Activated T-helper 1 cell treated with anti-CD3 and anti-CD28 coated beads, Interleukin-2, amount 50 U/mL, for 16 hours (primary cell): ENCODE measurements at regions not wholly inside any gene's neighbourhood (a gene's known extent, or its start where the extent isn't known, plus 50 kb on each side); places are given as distances from the start of the nearest gene placed in this dataset.
"Not testable (repeated sequence)": the region's sequence is repeated elsewhere in the genome, so short reads cannot be mapped to it uniquely, and the experiment has no call there.

Source experiments
- DNase-seq, 2 donors: peaks; one replicate each; pipeline ENCODE4 v3.0.0-alpha.2; 2020; ENCODE audit warnings: low read depth in 1 of 2, low spot score in 1 of 2

DNA sequence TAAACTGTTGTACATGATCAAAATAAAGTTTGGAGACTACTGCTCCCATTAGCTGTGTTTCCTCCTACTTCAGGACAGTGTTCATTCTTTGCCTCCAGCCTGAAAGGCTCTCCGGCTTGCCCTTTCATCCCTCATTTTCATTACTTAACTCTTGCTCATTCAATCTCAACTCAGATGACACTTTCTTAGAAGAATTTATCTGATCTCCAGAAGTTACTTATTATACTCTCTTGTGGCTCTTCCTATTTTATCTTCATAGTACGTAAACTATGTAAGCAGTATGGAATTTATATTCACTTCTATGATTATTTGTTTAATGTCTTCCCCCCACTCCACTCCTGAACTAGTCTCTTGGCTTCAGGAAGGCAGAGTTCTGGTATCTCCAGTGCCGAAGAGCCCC is 1737.9 kb upstream of the C9orf72 start:
- DNase-seq: no peak

DNA sequence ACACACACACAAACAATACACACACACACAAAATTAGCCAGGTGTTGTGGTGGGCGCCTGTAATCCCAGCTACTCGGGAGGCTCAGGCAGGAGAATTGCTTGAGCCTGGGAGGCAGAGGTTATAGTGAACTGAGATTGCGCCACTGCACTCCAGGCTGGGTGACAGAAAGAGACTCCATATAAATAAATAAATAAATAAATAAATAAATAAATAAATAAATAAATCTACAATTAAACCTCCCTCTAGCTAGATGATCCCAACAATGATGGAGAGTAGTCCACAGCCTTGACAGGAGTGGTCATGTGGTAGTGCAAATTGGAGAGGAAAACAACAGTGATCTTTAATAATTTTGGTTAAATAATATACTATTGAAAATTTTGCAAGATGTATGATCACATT is 1739.0 kb upstream of the C9orf72 start:
- DNase-seq: no peak

DNA sequence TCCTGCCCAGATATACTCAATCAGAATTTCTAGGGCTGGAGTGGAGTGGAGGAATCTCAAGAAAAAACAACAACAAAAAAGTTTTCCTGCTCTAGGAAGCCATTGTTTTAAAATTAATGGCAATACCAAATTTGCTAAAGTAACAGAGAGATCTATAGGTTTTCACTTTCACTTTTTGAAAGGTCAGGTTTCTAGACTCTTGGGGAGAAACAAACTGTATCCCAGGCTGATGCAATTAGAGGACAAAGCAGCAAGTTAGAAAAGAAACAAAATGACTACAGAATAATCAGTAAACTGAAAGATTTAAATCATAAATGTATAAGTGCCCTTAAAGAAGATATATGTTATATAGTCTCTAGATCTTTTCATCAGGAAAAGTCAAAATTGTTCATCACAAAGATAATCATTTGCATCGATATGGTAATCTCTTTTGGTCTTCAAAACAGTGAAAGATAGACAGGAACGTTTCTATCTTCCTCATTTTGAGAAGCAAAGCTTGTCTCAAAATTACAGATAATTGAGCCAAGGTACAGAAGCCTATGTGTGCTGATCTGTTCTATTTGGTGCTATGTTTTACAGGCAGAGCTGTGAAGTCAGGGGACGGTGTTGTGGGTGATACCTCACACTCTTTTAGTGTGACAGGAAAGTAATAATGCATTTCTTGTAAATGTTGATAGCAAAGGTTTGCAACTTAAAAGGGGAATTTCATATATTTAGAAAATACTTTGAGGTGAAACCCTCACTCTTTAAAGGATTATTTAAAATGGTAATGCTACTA is 1746.6 kb upstream of the C9orf72 start:
- DNase-seq: no peak

DNA sequence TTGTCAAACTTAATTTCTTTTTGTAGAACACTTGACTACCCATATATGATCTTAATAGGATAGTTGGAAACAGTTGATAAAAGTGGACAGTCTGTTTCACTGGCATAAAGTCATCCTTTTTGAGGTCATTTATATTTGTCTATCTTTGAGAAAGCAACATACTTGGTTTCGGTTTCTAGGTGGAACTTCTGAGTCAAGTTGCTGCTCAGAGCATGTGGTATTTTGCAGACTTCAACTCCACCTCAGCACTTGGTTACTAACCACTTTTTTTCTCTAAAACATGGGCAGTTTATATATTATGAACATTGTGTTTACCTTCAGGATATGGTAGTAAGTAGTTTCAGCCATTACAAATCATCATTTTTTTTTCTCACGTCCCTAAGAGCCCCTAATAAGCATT is 1749.0 kb upstream of the C9orf72 start:
- no peak for DNase-seq

DNA sequence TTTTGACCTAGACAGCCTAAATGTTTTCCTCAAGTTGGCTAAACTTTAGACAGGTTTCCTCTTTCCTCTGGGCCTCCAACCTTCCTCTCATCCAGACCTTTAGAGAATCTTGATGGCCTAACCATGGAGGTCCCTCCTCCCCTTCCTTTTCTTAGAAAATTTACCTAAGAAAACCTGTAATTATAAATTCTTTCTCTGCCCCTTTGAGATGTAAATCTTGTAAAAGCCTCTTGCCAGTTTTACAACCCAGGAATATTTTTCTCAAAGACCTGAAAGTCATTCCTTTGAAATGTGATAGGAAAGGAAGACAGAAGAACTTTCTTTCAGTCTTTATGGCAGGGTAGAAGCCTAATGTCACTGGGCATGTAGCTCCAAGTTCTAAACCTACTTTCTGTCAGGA is 1752.6 kb upstream of the C9orf72 start:
- no peak for DNase-seq

DNA sequence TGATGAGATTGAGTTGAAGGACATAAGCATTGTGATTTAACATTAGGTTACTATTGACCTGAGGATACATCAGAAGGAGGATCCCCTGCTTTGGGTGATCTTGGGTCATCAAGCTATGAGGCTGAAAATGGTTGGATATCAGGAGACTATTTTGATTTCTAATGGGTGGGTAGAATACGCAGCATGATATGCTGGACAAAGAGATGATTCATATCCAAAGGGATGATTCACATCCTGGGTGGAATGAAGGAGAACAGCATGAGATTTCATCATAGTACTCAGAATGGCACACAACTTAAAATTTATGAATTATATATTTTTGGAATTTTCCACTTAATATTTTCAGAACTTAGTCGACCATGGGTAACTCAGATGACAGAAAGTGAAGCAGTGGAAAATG is 1759.5 kb upstream of the C9orf72 start:
- no peak for DNase-seq

DNA sequence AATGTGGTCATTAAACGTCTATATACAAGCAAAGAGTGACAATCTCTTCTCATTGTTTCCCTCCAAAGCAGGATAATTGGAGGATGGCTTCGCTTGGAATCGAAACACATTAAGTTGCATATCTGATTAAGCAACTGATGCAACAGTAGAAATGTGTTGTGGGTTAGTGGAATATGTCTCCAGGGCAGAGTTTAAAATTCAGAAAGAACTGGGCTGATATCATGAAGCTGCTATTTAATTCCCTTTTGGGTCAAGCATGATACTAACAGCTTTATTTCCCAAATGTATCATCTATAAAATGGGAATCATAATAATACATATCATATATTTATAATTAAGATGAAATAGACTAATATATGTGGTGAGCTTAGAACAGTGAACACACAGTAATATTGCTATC is 1763.0 kb upstream of the C9orf72 start:
- DNase-seq: no peak

DNA sequence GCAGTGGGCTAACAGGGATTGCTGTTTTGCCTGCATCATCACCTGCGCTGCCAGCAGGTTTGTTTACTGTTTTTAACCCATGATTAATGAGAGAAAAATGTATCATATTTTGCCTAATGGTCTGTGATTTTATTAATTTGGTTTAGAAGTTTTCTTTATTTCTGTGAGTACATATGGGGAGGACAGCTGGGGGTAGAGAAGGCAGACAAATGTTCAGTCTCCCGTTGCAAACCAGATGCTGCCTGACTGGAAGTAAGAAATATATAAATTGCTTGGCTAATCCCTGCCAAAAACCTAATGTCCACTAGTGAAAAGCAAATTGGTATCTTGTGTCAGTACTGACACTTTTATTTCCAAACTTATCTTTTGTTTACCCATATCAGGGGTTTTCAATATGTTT is 1766.1 kb upstream of the C9orf72 start:
- DNase-seq: no peak

DNA sequence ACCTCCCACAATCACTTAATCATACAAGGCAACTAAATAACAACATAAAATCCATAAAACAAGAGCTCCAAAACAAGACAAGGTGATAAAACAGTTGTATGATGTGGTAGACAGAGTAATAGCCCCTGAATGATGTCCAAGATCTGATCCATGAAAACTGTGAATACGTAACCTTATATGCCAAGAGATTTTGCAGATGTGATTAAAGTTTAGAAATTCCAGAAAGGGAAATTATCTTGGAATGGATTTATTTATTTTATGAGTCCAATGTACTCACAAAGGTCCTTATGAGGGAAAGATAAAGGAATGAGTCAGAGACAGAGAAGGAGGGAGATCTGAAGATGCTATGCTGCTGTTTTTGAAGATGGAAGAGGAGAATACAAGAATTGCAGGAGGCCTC is 1775.7 kb upstream of the C9orf72 start:
- no peak for DNase-seq

DNA sequence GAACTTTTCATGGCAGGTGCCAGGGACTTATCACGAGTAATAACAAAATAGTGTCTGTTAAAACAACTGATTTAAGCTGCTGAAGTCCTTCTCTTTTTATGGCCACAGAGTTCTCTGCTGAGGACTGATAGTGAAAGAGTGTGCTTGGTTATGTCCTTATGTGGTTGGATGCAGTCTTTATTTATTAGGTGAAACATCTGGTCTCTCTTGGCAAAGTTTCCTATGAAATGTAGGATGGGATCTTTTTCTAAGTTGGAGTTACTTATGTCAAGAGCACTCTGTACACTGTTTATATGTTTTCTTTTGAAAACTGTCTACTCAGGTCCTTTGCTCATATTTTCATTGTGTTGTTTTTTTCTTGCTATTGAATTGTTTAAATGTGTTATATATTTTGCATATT is 1816.1 kb upstream of the C9orf72 start:
- no peak for DNase-seq

DNA sequence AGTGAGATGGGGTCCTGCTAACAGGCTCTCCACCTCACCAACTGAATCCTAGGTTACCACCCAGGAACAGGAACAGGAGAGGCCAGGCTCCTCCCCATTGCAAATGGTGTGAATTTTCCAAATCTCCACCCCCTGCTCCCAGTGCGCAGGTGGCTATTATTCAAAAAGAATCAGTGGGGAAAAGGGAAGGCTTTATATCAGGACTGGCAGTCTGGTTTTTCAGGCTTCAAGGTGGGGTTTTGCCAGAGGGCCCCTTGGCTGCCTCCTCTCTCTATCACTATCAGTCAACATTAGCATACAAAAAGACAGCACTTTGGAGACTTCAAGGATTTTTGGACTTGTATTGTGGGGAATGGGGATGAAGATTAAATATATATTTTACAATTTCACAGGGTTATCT is 1817.6 kb upstream of the C9orf72 start:
- DNase-seq: no peak

DNA sequence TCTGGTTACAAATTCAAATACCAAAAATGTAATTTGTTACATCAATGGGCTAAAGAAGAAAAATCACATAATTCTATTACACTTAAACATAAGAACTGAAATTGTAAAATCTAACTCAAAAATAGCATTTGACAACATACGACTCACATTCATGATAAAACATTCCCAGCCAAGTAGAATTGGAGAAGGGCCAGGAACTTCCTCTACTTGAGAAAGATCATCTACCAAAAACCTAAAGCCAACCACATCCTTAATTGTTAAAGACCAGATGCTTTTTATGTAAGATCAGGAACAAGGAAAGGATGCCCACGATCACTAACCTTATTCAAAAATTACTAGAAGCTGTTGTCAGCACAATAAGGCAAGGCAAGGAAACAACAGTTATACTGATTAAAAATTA is 1819.8 kb upstream of the C9orf72 start:
- DNase-seq: no peak

DNA sequence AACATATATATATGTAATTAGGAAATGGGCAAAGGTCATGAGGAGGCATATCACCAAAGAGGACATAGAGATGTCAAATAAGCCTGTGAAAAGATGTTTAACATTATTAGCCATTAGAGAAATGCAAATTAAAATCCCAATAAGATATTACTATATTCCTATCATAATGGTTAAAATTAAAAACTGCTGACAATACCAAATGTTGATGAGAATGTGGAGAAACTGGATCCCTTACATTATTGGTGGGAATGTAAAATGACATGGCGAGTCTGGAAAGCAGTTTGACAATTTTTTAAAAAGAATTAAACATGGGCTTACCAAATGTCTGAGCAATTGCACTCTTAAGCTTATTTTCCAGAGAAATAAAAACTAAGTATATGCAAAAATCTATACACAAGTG is 1821.6 kb upstream of the C9orf72 start:
- no peak for DNase-seq

DNA sequence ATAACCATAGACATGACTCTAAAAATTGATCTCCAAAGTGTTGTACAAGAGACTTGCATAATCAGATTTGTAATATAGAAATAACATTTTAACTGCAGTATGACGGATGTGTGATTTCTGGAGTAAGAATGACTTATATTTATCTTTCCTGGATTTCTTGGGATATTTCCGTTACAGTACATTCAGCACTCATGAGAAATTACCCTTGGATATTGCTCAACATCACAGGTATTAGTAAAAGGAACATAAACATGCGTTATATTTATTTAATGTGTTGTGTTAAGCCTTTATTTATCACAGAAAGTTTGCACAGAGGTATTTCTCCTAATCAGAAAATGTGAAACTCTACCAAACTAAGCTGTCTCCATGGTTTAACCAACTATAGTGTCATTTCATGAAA is 1823.9 kb upstream of the C9orf72 start:
- no peak for DNase-seq

DNA sequence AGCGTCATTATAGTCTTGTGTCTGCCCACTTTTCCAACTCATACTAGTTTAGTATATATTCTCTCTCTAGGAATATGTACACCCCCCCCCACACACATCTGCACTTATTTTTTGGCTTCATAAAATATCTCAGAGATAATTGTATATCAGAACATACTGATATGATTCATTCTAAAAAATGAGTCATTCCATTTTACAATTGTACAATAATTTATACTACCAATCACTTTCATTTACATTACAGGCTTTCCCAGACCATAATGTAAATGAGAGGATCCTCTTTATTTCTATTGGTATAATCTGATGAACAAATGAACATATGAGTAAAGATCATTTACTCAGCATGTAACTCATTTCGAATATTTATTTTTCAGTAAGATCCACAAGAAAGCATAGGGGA is 1842.9 kb upstream of the C9orf72 start:
- no peak for DNase-seq

DNA sequence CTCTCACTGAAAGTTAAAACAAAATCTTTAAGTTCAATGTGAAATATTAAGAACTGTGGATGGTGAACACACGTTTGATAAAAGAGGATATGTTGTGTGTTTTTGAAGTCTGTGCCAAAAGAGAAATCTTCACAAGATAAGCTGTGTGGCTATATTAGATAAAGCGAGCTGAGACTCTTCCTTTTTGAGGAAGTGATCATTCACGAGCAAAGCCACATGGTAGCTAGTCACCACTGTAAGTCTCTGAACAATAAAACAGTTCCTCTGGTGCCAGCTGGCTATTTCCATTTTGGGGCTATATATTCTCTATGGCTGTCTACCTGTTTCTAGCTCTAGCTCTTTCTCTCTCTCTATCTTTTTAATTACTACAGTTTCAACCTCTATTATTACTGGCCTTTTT is 1849.2 kb upstream of the C9orf72 start:
- no peak for DNase-seq

DNA sequence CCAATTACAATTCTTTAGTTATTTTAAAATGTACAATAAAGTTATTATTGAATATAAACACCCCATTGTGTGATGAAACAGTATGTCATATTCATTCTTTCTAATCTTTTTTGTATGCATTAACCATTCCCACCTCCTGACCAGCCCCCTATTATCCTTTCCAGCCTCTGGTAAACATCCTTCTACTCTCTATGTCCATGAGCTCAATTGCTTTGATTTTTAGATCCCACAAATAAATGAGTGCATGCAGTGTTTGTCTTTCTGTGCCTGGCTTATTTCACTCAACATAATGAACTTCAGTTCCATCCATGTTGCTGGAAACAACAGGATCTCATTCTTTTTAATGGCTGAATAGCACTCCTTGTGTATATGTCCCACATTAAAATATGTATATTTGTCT is 1858.9 kb upstream of the C9orf72 start:
- DNase-seq: no peak

DNA sequence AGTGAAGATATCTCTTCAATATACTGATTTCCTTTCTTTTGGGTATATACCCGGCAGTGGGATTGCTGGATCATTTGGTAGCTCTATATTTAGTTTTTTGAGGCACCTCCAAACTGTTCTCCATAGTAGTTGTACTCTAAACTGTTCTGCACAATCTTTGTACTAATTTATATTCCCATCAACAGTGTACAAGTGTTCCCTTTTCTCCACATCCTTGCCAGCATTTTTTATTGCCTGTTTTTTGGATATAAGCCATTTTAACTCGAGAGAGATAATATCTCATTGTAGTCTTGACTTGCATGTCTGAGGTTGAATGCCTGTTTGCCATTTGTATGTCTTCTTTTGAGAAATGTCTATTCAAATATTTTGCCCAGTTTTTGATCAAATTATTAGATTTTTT is 1859.4 kb upstream of the C9orf72 start:
- DNase-seq: not testable (repeated sequence)

DNA sequence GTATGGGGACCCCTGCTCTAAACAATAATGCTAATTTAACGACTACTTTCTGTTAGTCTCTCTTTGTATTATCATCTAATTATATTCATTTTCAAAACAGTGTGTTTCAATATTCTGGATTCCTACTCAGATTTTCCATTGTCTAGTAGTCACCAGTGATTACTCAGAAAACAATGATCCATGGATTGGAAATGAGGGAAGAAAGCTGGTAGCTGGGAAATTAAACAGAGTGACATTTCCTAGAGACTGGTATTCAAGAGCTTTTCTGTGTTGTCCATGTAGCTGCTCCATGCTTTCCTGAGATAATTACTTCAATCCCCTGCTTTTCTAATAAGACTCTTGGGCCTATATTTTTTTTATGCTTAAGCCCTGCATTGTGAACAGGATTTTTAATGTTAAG is 1862.1 kb upstream of the C9orf72 start:
- DNase-seq: no peak

DNA sequence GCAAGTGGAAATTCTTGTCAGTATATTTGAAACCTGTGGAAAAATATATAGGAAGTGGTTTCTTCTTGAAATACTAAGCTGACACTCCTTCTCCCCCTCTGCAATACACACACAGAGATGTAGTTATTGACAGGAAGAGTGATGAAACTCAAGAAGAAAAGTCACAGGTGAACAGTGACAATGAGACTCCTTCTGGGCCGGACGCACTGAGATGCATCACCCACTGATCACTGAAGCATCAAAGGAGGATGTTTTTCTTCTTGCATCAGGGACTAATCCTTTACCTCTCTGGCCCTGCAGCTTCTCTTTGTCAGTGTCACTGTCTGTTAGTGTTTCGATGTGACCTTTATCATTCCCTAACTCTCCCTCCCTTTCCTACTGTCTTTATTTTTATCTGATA is 1864.2 kb upstream of the C9orf72 start:
- DNase-seq: no peak

DNA sequence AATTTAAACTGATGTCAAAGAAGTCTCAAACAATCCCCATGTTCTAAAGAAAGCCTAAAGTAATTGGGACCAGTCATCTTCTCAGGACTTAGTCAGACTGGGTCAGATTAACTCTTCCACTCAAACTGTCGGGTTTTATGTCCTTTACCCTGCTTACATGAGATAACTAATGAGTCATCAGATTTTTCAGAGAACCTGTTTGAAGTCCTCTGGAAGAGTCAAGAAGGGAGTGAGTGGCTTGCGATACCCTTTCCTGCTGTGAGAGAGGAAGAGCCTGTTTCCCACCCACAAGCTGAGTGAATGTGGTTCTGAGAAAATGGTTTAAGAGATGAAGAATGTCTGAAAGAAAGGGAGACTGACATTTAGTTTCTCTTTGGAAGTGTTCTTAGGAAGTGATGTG is 1866.7 kb upstream of the C9orf72 start:
- no peak for DNase-seq

DNA sequence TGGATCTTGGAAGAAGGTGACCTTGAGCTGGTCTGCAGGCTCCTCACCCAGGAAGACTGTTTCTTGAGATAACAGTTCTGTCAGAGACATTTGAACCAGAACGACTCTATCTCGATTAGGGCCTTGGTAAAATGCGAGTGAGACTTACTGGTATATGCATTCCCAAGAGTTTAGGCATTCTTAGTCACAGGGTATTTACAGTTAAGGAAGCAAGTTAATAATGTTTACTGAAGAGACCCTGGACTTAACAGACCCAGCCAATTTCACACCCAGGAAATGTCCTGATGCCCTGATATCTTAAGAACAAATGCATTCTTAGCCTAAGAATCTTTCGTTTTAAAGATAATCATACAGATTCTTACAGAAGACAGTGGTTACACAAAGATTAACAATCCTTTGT is 1867.2 kb upstream of the C9orf72 start:
- no peak for DNase-seq

DNA sequence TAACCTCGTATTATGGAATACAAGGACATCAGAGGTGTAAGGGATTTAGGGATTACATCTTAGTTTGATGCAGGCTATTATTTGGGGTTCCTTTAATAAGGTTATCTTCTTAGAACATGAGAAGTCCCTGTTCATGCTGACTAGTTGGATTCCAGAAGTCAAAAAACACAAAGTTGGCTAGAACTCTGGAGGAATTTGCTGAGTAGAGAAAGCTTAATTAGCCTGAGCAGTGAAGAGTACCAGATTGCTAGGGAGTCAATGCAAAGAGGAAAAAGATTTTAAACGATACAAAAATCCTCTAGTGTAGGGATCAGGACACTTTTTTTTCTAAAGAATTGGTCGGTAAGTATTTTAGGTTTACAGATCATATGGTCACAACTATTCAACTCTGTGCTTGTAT is 1872.5 kb upstream of the C9orf72 start:
- no peak for DNase-seq

DNA sequence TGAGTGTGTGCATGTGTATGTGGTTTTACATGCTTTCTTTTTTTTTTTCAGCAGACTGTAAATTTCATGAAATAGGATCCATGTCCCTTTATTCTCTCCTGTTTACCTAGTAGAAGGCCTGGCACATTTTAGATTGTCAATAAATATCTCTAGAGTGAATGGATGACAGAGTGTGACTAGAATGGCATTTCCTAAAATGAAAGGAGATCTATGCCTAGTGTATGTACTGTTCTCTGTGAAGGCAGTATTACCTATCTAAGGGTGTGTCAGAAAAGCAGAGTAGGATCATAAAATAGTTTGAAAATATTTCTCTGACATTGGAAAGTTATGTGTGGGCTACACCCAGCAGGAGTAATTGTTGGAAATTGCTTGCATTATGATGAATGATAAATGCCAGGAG is 1876.0 kb upstream of the C9orf72 start:
- no peak for DNase-seq
